ENCODE measurements at regions not wholly inside any gene's neighbourhood (a gene's known extent, or its start where the extent isn't known, plus 50 kb on each side); places are given as distances from the start of the nearest gene placed in this dataset.

- TF ChIP-seq, protein P1, sequence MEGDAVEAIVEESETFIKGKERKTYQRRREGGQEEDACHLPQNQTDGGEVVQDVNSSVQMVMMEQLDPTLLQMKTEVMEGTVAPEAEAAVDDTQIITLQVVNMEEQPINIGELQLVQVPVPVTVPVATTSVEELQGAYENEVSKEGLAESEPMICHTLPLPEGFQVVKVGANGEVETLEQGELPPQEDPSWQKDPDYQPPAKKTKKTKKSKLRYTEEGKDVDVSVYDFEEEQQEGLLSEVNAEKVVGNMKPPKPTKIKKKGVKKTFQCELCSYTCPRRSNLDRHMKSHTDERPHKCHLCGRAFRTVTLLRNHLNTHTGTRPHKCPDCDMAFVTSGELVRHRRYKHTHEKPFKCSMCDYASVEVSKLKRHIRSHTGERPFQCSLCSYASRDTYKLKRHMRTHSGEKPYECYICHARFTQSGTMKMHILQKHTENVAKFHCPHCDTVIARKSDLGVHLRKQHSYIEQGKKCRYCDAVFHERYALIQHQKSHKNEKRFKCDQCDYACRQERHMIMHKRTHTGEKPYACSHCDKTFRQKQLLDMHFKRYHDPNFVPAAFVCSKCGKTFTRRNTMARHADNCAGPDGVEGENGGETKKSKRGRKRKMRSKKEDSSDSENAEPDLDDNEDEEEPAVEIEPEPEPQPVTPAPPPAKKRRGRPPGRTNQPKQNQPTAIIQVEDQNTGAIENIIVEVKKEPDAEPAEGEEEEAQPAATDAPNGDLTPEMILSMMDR (conservative IDR thresholded peaks at IDR 0.05; ENCODE audit: low read depth, low read length): no peak
- TF ChIP-seq EZH2 (IDR thresholded peaks at IDR 0.05; ENCODE audit: borderline replicate concordance, low read depth, low read length, poor library complexity, severe bottlenecking): no peak
These were observed 274.5 kb downstream of the SRGAP2C start for GRCh38 chr1:121459235-121459634.
